Urinary bladder (tissue), 3 donors: ENCODE measurements at regions not wholly inside any gene's neighbourhood (a gene's known extent, or its start where the extent isn't known, plus 50 kb on each side); places are given as distances from the start of the nearest gene placed in this dataset.

Experiments used
- DNase-seq: peaks from one replicate; pipeline ENCODE4 v3.0.0-alpha.2; 2015; ENCODE audit errors: extremely low spot score
- H3K27ac ChIP-seq: one replicate; pipeline ENCODE4 v1.5.1; 2013; ENCODE audit warnings: low read depth, mild to moderate bottlenecking, moderate library complexity
- H3K36me3 ChIP-seq: one replicate; pipeline ENCODE4 v1.6.1; 2013; ENCODE audit warnings: mild to moderate bottlenecking, moderate library complexity; ENCODE audit not compliant: insufficient read depth
- H3K4me1 ChIP-seq: one replicate; pipeline ENCODE4 v1.6.1; 2013; ENCODE audit warnings: mild to moderate bottlenecking, moderate library complexity; ENCODE audit not compliant: insufficient read depth
- H3K4me3 ChIP-seq: one replicate; pipeline ENCODE4 v1.5.1; 2013; ENCODE audit warnings: low read depth, low read length
- WGBS: extraction: QIAGEN DNeasy Blood & Tissue Kit; methylation state at CpG from one replicate; pipeline ENCODE4 v1.1.7; 2013; 5-methylcytosine and 5-hydroxymethylcytosine counted together
- donor health status: healthy with polysubstance abuse.
- donor health status: healthy.

GRCh38 chr9:104256031-104256695, 162.1 kb downstream of the SMC2 start:
- Histone ChIP-seq H3K36me3 (no peaks in the 10 kb centered on the region), H3K27ac (no peak overlapping the region), H3K4me3 (no peak overlapping the region), H3K4me1 (no peaks in the 10 kb centered on the region)
- no peak for DNase-seq
- 62% methylated on average over 3 of the region's 3 CpGs for WGBS

- Histone ChIP-seq H3K4me3 (no peak overlapping the region), H3K36me3 (no peaks in the 10 kb centered on the region), H3K27ac (no peak overlapping the region), H3K4me1 (no peaks in the 10 kb centered on the region)
- no peak for DNase-seq
Observed at GRCh38 chr9:104256696-104257062, 162.6 kb downstream of the SMC2 start.

- Histone ChIP-seq H3K4me3 (no peak overlapping the region), H3K27ac (no peak overlapping the region), H3K36me3 (no peaks in the 10 kb centered on the region), H3K4me1 (no peaks in the 10 kb centered on the region)
- DNase-seq: no peak
- WGBS: 19% methylated on average over 10 of the region's 10 CpGs
Observed at GRCh38 chr9:104258296-104259011, 164.3 kb downstream of the SMC2 start.

GRCh38 chr9:104260004-104260403, 165.9 kb downstream of the SMC2 start:
- H3K4me1 ChIP-seq: no peaks in the 10 kb centered on the region
- no peak for DNase-seq
- H3K36me3 ChIP-seq: no peaks in the 10 kb centered on the region
- no peak overlapping the region for H3K27ac ChIP-seq
- H3K4me3 ChIP-seq: no peak overlapping the region
- WGBS: 65% methylated on average over 3 of the region's 3 CpGs

- Histone ChIP-seq H3K36me3 (no peaks in the 10 kb centered on the region), H3K4me3 (no peak overlapping the region), H3K27ac (no peak overlapping the region), H3K4me1 (no peaks in the 10 kb centered on the region)
- WGBS: 53% methylated on average over 2 of the region's 2 CpGs
- DNase-seq: no peak
Observed at GRCh38 chr9:104263942-104264341, 169.8 kb downstream of the SMC2 start.

- no peaks in the 10 kb centered on the region for H3K4me1 ChIP-seq
Observed at GRCh38 chr9:104264431-104264830, 170.3 kb downstream of the SMC2 start.

GRCh38 chr9:104269374-104269773, 175.3 kb downstream of the SMC2 start:
- no peak for DNase-seq
- no peak overlapping the region for H3K4me3 ChIP-seq
- no peaks in the 10 kb centered on the region for H3K36me3 ChIP-seq
- no peaks in the 10 kb centered on the region for H3K4me1 ChIP-seq
- no peak overlapping the region for H3K27ac ChIP-seq

More at GRCh38 chr9:104264431-104264830, 170.3 kb downstream of the SMC2 start:
- WGBS: 0% methylated on average over 1 of the region's 1 CpG
- no peak for DNase-seq
- H3K27ac ChIP-seq: no peak overlapping the region
- no peak overlapping the region for H3K4me3 ChIP-seq
- H3K36me3 ChIP-seq: no peaks in the 10 kb centered on the region

- Histone ChIP-seq H3K27ac (no peak overlapping the region), H3K4me1 (no peaks in the 10 kb centered on the region), H3K4me3 (no peak overlapping the region), H3K36me3 (no peaks in the 10 kb centered on the region)
- 76% methylated on average over 4 of the region's 4 CpGs for WGBS
- no peak for DNase-seq
Observed at GRCh38 chr9:104269996-104270963, 176.2 kb downstream of the SMC2 start.

- 73% methylated on average over 3 of the region's 3 CpGs for WGBS
- Histone ChIP-seq H3K36me3 (no peaks in the 10 kb centered on the region), H3K4me1 (no peaks in the 10 kb centered on the region), H3K27ac (no peak overlapping the region), H3K4me3 (no peak overlapping the region)
- no peak for DNase-seq
Observed at GRCh38 chr9:104276709-104277245, 182.7 kb downstream of the SMC2 start.

- Histone ChIP-seq H3K4me3 (no peak overlapping the region), H3K36me3 (no peaks in the 10 kb centered on the region), H3K4me1 (no peaks in the 10 kb centered on the region), H3K27ac (no peak overlapping the region)
- DNase-seq: no peak
- WGBS: 59% methylated on average over 2 of the region's 2 CpGs
Observed at GRCh38 chr9:104278929-104279496, 184.9 kb downstream of the SMC2 start.

GRCh38 chr9:104279535-104280177, 185.5 kb downstream of the SMC2 start:
- Histone ChIP-seq H3K4me3 (no peak overlapping the region), H3K4me1 (no peaks in the 10 kb centered on the region), H3K36me3 (no peaks in the 10 kb centered on the region), H3K27ac (no peak overlapping the region)
- peak; percentile 4 for DNase-seq
- WGBS: 24% methylated on average over 2 of the region's 2 CpGs

GRCh38 chr9:104280178-104280560, 186.1 kb downstream of the SMC2 start:
- H3K36me3 ChIP-seq: no peaks in the 10 kb centered on the region
- no peaks in the 10 kb centered on the region for H3K4me1 ChIP-seq
- no peak overlapping the region for H3K27ac ChIP-seq
- H3K4me3 ChIP-seq: no peak overlapping the region
- DNase-seq: no peak
- WGBS: 26% methylated on average over 3 of the region's 3 CpGs

GRCh38 chr9:104280711-104281110, 186.6 kb downstream of the SMC2 start:
- Histone ChIP-seq H3K27ac (no peak overlapping the region), H3K36me3 (no peaks in the 10 kb centered on the region), H3K4me3 (no peak overlapping the region), H3K4me1 (no peaks in the 10 kb centered on the region)
- DNase-seq: no peak
- 55% methylated on average over 1 of the region's 1 CpG for WGBS
